Lung (tissue), 11 donors: ENCODE measurements at regions not wholly inside any gene's neighbourhood (a gene's known extent, or its start where the extent isn't known, plus 50 kb on each side); places are given as distances from the start of the nearest gene placed in this dataset.
"Not testable (repeated sequence)": the region's sequence is repeated elsewhere in the genome, so short reads cannot be mapped to it uniquely, and the experiment has no call there.

Source experiments
- ATAC-seq: fragments of 200-7000 bp; cut with Tn5 transposase; one replicate; pipeline ENCODE4 v1.9.1; 2020; ENCODE audit warnings: moderate number of reproducible peaks; ENCODE audit not compliant: insufficient read depth, low FRiP score
- DNase-seq, 3 donors: peaks; one replicate each; pipeline ENCODE4 v3.0.0-alpha.2; 2013 to 2017
- H3K27ac ChIP-seq, 2 donors: one replicate each; pipeline ENCODE4 v1.5.1; 2013; ENCODE audit warnings: mild to moderate bottlenecking in 2 of 2, moderate library complexity in 2 of 2, control low read depth in 1 of 2, inconsistent platforms in 1 of 2, low read depth in 1 of 2, low read length in 1 of 2
- H3K27me3 ChIP-seq, 3 donors: one replicate each; pipeline ENCODE4 v1.5.1; 2013; ENCODE audit warnings: low read length in 2 of 3; ENCODE audit not compliant: control insufficient read depth in 3 of 3, insufficient read depth in 3 of 3
- H3K36me3 ChIP-seq, 4 donors: one replicate each; pipeline ENCODE4 v1.5.1; 2013; ENCODE audit warnings: low read length in 4 of 4, mild to moderate bottlenecking in 1 of 4, moderate library complexity in 1 of 4; ENCODE audit not compliant: control insufficient read depth in 4 of 4, insufficient read depth in 4 of 4
- H3K4me1 ChIP-seq, 5 donors: one replicate each; pipeline ENCODE4 v1.5.1; 2013; ENCODE audit warnings: low read length in 5 of 5, mild to moderate bottlenecking in 2 of 5, moderate library complexity in 1 of 5; ENCODE audit not compliant: control insufficient read depth in 5 of 5, insufficient read depth in 5 of 5
- H3K4me3 ChIP-seq: one replicate; pipeline ENCODE4 v1.5.1; 2013; ENCODE audit warnings: mild to moderate bottlenecking, control low read depth, moderate library complexity
- H3K9ac ChIP-seq, 2 donors: one replicate each; pipeline ENCODE4 v1.5.1; 2013; ENCODE audit warnings: low read length in 2 of 2, control low read depth in 1 of 2; ENCODE audit not compliant: insufficient read depth in 1 of 2
- H3K9me3 ChIP-seq, 4 donors: one replicate each; pipeline ENCODE4 v1.5.1; 2013; ENCODE audit warnings: low read length in 3 of 4, mild to moderate bottlenecking in 1 of 4, moderate library complexity in 1 of 4; ENCODE audit not compliant: control insufficient read depth in 4 of 4, insufficient read depth in 3 of 4
- WGBS, 2 donors: extraction: QIAGEN DNeasy Blood & Tissue Kit; methylation state at CpG; one replicate each; pipeline ENCODE4 v1.1.7; 2013; 5-methylcytosine and 5-hydroxymethylcytosine counted together
- TF ChIP-seq, protein P1 (sequence below): IDR thresholded peaks from 2 replicates; pipeline ENCODE4 v1.5.1; 2012; ENCODE audit warnings: mild to moderate bottlenecking; ENCODE audit errors: control extremely low read depth, extremely low read depth
- donor health status: control.
- donor health status: control.
- donor health status: Bipolar disorder and iron deficiency.
- donor health status: healthy.
- donor health status: DM: yes; HTN: yes; CAD: no.

DNA sequence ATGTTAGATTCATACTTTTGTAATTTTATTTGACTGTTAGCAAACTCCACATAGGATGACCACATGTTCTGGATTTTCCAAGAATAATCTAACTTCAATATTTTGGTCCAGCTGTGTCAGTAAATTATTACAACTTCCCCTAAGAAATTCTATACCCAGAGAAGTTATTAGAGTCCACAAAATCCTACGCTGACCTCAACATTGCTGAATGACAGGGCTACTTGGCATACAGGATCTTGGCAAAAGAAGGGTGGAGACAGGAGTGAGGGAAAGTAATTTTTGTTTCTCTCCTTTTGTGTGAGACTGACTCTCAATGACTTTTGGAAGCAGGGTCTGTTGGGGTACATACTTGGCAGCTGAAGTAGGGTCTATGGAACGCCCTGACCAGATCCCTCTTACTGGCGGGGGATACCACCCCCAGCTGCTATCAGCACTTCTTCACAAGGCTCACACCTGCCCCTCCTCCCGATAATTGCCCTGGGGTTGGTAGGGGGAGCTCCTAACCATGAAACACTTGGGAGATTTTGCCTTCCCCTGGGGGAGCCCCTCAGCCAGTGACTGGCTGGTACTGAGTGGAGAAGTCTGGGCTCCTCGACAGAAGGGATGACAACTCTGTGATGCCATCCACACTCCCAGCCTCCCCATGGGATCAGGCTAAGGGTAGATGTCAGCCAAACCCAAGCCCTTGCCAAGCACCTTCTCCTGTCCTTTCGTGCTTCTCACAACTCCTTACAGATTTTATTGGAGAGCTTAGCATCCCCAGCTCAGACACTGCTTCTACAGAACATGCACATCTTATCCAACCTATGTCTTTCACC lies 110.6 kb upstream of the FHL2 start:
- Histone ChIP-seq H3K9me3 (no peaks in the 10 kb centered on the region), H3K9ac (no peak overlapping the region), H3K4me1 (peaks cover 0 to 6% (median 0%) of the 10 kb centered on the region in 5 donors), H3K4me3 (no peak overlapping the region), H3K27me3 (peaks cover 0 to 3% (median 0%) of the 10 kb centered on the region in 3 donors), H3K36me3 (no peaks in the 10 kb centered on the region), H3K27ac (peak overlapping the region in 1 of 2 donors; percentile 70)
- DNase-seq, result no peak
- 71% methylated on average over 6 of the region's 6 CpGs for WGBS, 2 donors
- no peak for ATAC-seq
- TF ChIP-seq, protein P1, sequence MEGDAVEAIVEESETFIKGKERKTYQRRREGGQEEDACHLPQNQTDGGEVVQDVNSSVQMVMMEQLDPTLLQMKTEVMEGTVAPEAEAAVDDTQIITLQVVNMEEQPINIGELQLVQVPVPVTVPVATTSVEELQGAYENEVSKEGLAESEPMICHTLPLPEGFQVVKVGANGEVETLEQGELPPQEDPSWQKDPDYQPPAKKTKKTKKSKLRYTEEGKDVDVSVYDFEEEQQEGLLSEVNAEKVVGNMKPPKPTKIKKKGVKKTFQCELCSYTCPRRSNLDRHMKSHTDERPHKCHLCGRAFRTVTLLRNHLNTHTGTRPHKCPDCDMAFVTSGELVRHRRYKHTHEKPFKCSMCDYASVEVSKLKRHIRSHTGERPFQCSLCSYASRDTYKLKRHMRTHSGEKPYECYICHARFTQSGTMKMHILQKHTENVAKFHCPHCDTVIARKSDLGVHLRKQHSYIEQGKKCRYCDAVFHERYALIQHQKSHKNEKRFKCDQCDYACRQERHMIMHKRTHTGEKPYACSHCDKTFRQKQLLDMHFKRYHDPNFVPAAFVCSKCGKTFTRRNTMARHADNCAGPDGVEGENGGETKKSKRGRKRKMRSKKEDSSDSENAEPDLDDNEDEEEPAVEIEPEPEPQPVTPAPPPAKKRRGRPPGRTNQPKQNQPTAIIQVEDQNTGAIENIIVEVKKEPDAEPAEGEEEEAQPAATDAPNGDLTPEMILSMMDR, result no peak

DNA sequence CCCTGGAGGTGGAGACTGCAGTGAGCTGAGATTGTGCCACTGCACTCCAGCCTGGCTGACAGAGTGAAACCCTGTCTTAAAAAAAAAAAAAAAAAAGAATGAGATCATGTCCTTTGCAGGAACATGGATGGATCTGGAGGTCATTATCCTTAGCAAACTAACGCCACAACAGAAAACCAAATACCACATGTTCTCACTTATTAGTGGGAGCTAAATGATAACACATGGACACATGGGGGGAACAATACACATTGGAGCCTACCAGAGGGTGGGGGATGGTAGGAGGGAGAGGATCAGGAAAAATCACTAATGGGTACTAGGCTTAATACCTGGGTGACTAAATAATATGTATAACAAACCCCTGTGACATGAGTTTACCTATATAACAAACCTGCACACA lies 108.0 kb upstream of the FHL2 start:
- not testable (repeated sequence) for DNase-seq, H3K27me3 ChIP-seq, H3K9me3 ChIP-seq, H3K36me3 ChIP-seq, H3K4me3 ChIP-seq, ATAC-seq, H3K9ac ChIP-seq, H3K27ac ChIP-seq
- H3K4me1 ChIP-seq, result peaks cover 0 to 10% (median 0%) of the 10 kb centered on the region in 5 donors
- WGBS, 2 donors, result 62 to 82% methylated on average over 1 of the region's 1 CpG

DNA sequence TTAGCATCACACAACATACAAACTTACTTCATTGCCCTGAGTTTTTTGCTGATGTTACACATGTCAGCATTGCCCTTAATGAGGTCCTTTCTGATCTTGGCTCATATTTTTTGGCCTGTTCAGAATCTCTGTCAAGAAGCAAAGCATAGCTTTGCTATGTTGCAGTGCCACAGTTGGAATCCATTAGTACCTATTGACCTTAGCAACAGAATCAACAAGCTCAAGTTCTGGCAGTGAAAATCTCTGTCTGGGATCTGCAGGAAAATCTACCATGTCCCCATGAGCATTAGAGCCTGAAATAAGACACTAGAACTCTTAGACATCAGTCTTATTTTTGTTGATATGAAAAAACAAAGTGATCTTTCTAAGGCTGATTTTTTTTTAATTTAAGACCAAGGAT lies 105.6 kb upstream of the FHL2 start:
- TF ChIP-seq, protein P1, result no peak
- no peak for DNase-seq
- peak overlapping the region in 1 of 2 donors; percentile 45 for H3K27ac ChIP-seq

DNA sequence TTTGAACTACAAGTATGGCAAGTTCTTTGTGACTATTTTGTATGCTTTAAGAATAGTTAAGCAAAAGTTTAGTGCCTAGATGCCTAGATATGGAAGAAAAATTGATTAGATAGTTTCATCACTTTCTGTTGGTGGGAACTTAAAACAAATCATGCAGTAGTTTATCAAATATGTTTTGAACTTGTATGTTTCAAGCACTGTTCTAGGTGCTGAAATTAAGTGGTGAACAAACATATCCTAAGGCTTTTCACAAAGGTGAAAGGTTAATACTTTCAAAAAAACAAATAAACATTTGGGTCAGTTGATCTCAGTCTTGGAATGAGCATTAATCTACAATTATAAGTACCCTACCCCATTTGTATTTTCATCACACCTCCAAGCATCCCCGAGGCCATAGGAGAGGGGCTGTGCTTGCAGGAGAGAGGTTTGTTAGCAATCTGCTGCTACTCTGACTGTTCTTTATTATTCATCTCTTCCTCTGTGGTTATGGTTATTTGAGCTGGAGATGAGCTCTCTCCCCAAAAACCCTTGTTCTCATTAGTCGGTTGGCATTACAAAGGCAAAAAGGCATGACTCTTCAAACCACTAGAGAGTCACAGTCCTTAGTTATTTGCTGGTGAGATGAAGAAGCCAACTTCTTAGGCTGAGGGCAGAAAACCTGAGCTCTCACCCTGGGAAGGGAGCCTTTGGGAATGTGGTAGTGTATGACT lies 103.9 kb upstream of the FHL2 start:
- Histone ChIP-seq H3K4me1 (peaks cover 0 to 5% (median 0%) of the 10 kb centered on the region in 5 donors), H3K9ac (no peak overlapping the region), H3K36me3 (no peaks in the 10 kb centered on the region), H3K27ac (no peak overlapping the region), H3K9me3 (no peaks in the 10 kb centered on the region), H3K4me3 (no peak overlapping the region), H3K27me3 (no peaks in the 10 kb centered on the region)
- DNase-seq, result no peak
- no peak for ATAC-seq
- whole genome bisulfite sequencing, 2 donors, result 77 to 78% methylated on average over 2 of the region's 2 CpGs
- TF ChIP-seq, protein P1, result no peak

More for the DNA sequence above, 105.6 kb upstream of the FHL2 start:
- no peak for ATAC-seq
- no peaks in the 10 kb centered on the region for H3K36me3 ChIP-seq
- peaks cover 0 to 6% (median 0%) of the 10 kb centered on the region in 5 donors for H3K4me1 ChIP-seq
- H3K9ac ChIP-seq, result no peak overlapping the region
- no peak overlapping the region for H3K4me3 ChIP-seq
- no peaks in the 10 kb centered on the region for H3K27me3 ChIP-seq
- H3K9me3 ChIP-seq, result no peaks in the 10 kb centered on the region
